ENCODE measurements at regions not wholly inside any gene's neighbourhood (a gene's known extent, or its start where the extent isn't known, plus 50 kb on each side); places are given as distances from the start of the nearest gene placed in this dataset.

- no peak overlapping the region for H3K27ac ChIP-seq (ENCODE audit: insufficient read length, low read depth, low read length)
- no peak overlapping the region for H2BK20ac ChIP-seq (ENCODE audit: low read depth, low read length, poor library complexity, severe bottlenecking)
- DNase-seq: no peak
- H3K4me2 ChIP-seq (ENCODE audit: insufficient read depth, insufficient read length, low read length): no peak overlapping the region
- H3K4me1 ChIP-seq (ENCODE audit: insufficient read depth, low read length): no peaks in the 10 kb centered on the region
- H3K56ac ChIP-seq (ENCODE audit: insufficient read length, low read depth, low read length): no peak overlapping the region
- TF ChIP-seq CTCF (conservative IDR thresholded peaks at IDR 0.05): no peak
- H3K4ac ChIP-seq (ENCODE audit: low read depth, low read length): no peak overlapping the region
- H3K23ac ChIP-seq (ENCODE audit: insufficient read length, low read depth, low read length): no peak overlapping the region
- H3K36me3 Mint-ChIP-seq (ENCODE audit: insufficient read depth in 1 of 3, low read depth in 3 of 3): no peaks in the 10 kb centered on the region
- peaks cover 7 to 10% of the 10 kb centered on the region in 2 experiments; a peak in 3 of 4 replicates for H3K4me1 Mint-ChIP-seq
- H3K9ac ChIP-seq (ENCODE audit: extremely low read depth, insufficient read length, low read length): no peak overlapping the region
- H2BK12ac ChIP-seq (ENCODE audit: insufficient read length, low read depth, low read length): no peak overlapping the region
- WGBS (ENCODE audit: extremely low coverage, insufficient read length, low lambda C conversion rate): no CpG with 5 or more reads among the region's 4 CpGs
- no peaks in the 10 kb centered on the region for H3K27me3 Mint-ChIP-seq (ENCODE audit: low read depth)
- no peak overlapping the region for H2BK15ac ChIP-seq (ENCODE audit: low read depth, low read length)
- no peaks in the 10 kb centered on the region for H3K27me3 ChIP-seq (ENCODE audit: insufficient read depth, low read length)
- H2BK5ac ChIP-seq (ENCODE audit: insufficient read length, low read length): no peak overlapping the region
- no peaks in the 10 kb centered on the region for H3K23me2 ChIP-seq (ENCODE audit: insufficient read length, low read depth, low read length, poor library complexity, severe bottlenecking)
- H3K18ac ChIP-seq (ENCODE audit: insufficient read length, low read depth, low read length): no peak overlapping the region
- no peaks in the 10 kb centered on the region for H3K79me1 ChIP-seq (ENCODE audit: insufficient read depth, low read depth, low read length, poor library complexity, severe bottlenecking)
- H2BK120ac ChIP-seq (ENCODE audit: low read depth, low read length, poor library complexity, severe bottlenecking): no peak overlapping the region
- H2AFZ ChIP-seq (ENCODE audit: low read length): no peak overlapping the region
- H3K27ac Mint-ChIP-seq: no peak overlapping the region
- H3K14ac ChIP-seq (ENCODE audit: insufficient read depth, low read length): no peak overlapping the region
- H2AK5ac ChIP-seq (ENCODE audit: insufficient read length, low read length): no peak overlapping the region
- no peaks in the 10 kb centered on the region for H3K9me3 ChIP-seq (ENCODE audit: control insufficient read depth, low read depth, low read length)
- no peak overlapping the region for H4K5ac ChIP-seq (ENCODE audit: insufficient read length, low read depth, low read length)
- H3K4me3 Mint-ChIP-seq: no peak overlapping the region
- no peaks in the 10 kb centered on the region for H3K9me3 Mint-ChIP-seq
- H4K91ac ChIP-seq (ENCODE audit: insufficient read length, low read depth, low read length): no peak overlapping the region
- H3T11ph ChIP-seq (ENCODE audit: low read length): no peak overlapping the region
- no peaks in the 10 kb centered on the region for H3K79me2 ChIP-seq (ENCODE audit: insufficient read depth, low read length)
- no peaks in the 10 kb centered on the region for H4K20me1 ChIP-seq (ENCODE audit: control insufficient read depth, insufficient read depth, insufficient read length)
- H4K8ac ChIP-seq (replicated peaks; ENCODE audit: insufficient read length, low read depth, low read length): no peak overlapping the region
These were observed 149.5 kb downstream of the SLC30A10 start for GRCh38 chr1:219778793-219779369.

Data from H9 (cell line).